CD4-positive, alpha-beta T cell treated with Interleukin-1 beta for 1 hour (primary cell): ENCODE measurements at regions not wholly inside any gene's neighbourhood (a gene's known extent, or its start where the extent isn't known, plus 50 kb on each side); places are given as distances from the start of the nearest gene placed in this dataset.

ENCODE experiments used
- DNase-seq, 2 donors: peaks; one replicate each; pipeline ENCODE4 v3.0.0-alpha.2; 2020 to 2022

GRCh38 chrX:30949554-30949953, 60.5 kb upstream of the TAB3 start:
- DNase-seq: no peak

DNA sequence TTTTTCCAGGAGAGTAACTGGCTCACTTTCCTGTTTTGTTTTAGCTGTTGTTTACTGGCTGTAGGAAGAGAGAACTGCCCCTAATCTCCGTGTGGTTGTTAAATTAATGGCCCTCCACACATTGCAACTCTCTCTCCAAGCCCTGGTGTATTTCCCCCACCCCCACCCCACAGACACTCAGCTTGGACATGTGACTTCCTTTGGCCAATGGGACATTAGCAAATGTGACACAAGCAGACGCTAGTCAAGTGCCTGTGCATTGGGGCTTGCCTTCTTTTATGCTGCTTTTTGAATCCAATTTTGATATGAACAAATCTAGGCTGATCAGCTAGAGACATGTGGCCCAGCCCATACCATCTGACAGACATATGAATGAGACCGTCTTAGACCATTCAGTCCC, 59.6 kb upstream of the TAB3 start:
- no peak for DNase-seq

- DNase-seq: no peak
These were observed 59.0 kb upstream of the TAB3 start for GRCh38 chrX:30948051-30948450.

- DNase-seq: no peak
These were observed 54.9 kb upstream of the TAB3 start for GRCh38 chrX:30943984-30944383.

DNA sequence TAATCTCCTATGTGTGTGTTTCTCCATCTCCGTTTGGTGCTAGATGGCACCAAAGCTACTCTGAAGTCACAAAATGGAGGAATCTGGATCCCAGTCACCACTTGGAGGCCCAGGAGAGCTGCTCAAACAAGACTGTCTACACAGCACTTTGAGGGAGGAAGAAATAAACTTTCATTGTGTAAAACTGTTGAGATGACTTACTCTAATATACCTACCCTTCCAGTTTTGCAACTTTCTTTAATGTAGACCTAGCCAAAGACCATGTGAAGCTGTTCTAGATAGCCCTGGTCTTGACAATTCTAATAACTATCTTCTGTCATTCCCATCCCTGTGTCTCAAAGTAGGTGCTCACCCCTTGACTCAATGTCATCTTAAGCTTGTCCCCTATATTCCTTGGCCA, 52.8 kb upstream of the TAB3 start:
- no peak for DNase-seq

- DNase-seq: no peak
These were observed 50.9 kb upstream of the TAB3 start for GRCh38 chrX:30939928-30940327.
